Peyer's patch (tissue), 4 donors: ENCODE measurements at regions not wholly inside any gene's neighbourhood (a gene's known extent, or its start where the extent isn't known, plus 50 kb on each side); places are given as distances from the start of the nearest gene placed in this dataset.

Experiments
- DNase-seq, 3 donors: peaks; one replicate each; pipeline ENCODE4 v3.0.0-alpha.2; 2017 to 2019
- H3K27ac ChIP-seq, 4 donors: fragments of 200-600 bp; sonication (generic); one replicate each; pipeline ENCODE4 v1.5.1; 2016 to 2019
- H3K27me3 ChIP-seq, 2 donors: fragments of 200-600 bp; sonication (generic); one replicate each; pipeline ENCODE4 v1.5.1; 2019
- H3K36me3 ChIP-seq, 3 donors: fragments of 200-600 bp; sonication (generic); one replicate each; pipeline ENCODE4 v1.5.1; 2016 to 2019
- H3K4me1 ChIP-seq, 4 donors: fragments of 200-600 bp; sonication (generic); one replicate each; pipeline ENCODE4 v1.5.1; 2016 to 2019
- H3K4me3 ChIP-seq, 4 donors: fragments of 200-600 bp; sonication (generic); 1 replicate in 3 of 4; 2 replicates in 1 of 4; pipeline ENCODE4 v1.5.1; 2016 to 2019; ENCODE audit warnings: mild to moderate bottlenecking in 1 of 4
- H3K9me3 ChIP-seq, 4 donors: fragments of 200-600 bp; sonication (generic); one replicate each; pipeline ENCODE4 v1.5.1; 2016 to 2019; ENCODE audit warnings: mild to moderate bottlenecking in 1 of 4
- POLR2A ChIP-seq, 2 donors: fragments of 450-650 bp; IDR thresholded peaks; one replicate each; pipeline ENCODE4 v1.5.1; 2017; ENCODE audit warnings: antibody characterized with exemption in 2 of 2, mild to moderate bottlenecking in 2 of 2, moderate library complexity in 2 of 2
- TF ChIP-seq, protein P1 (sequence below), 6 experiments: fragments of 450-650 bp in 4 of 6; fragments of 200-600 bp in 2 of 6; sonication (generic) in 1 of 6; IDR thresholded peaks; one replicate each; pipeline ENCODE4 v1.5.1; 2017 to 2019; ENCODE audit warnings: antibody characterized with exemption in 6 of 6, mild to moderate bottlenecking in 3 of 6, moderate library complexity in 1 of 6

- Histone ChIP-seq H3K27me3 (no peaks in the 10 kb centered on the region), H3K4me1 (peaks cover 0 to 6% (median 3%) of the 10 kb centered on the region in 4 donors), H3K27ac (peak overlapping the region in 1 of 4 donors; percentile 78), H3K4me3 (no peak overlapping the region), H3K36me3 (no peaks in the 10 kb centered on the region), H3K9me3 (peaks cover 0 to 5% (median 0%) of the 10 kb centered on the region in 4 donors)
- TF ChIP-seq, protein P1, sequence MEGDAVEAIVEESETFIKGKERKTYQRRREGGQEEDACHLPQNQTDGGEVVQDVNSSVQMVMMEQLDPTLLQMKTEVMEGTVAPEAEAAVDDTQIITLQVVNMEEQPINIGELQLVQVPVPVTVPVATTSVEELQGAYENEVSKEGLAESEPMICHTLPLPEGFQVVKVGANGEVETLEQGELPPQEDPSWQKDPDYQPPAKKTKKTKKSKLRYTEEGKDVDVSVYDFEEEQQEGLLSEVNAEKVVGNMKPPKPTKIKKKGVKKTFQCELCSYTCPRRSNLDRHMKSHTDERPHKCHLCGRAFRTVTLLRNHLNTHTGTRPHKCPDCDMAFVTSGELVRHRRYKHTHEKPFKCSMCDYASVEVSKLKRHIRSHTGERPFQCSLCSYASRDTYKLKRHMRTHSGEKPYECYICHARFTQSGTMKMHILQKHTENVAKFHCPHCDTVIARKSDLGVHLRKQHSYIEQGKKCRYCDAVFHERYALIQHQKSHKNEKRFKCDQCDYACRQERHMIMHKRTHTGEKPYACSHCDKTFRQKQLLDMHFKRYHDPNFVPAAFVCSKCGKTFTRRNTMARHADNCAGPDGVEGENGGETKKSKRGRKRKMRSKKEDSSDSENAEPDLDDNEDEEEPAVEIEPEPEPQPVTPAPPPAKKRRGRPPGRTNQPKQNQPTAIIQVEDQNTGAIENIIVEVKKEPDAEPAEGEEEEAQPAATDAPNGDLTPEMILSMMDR (IDR thresholded peaks at IDR 0.05): no peak
- no peak for TF ChIP-seq POLR2A (IDR thresholded peaks at IDR 0.05)
- peak in 1 of 3 donors; percentile 49 for DNase-seq
These were observed 54.5 kb upstream of the MRPS6 start for GRCh38 chr21:34018910-34019309.

DNA sequence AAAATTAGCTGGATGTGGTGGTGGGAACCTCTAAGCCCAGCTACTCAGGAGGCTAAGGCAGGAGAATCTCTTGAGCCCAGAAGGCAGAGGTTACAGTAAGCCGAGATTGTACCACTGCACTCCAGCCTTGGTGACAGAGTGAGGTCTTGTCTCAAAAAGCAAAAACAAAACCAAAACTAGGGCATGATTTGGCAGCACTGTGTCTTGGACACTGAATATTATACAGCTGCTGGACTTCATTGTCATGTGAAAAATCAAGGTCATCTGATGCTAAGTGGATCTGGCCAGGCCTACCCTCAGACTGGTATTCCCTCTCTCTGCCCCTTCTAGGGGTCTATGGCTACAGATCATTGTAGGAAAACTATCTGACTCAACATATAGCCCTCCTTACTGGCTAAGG, 55.2 kb upstream of the MRPS6 start:
- Histone ChIP-seq H3K27ac (peak overlapping the region in 2 of 4 donors; percentile 19 to 78), H3K9me3 (peaks cover 0 to 10% (median 0%) of the 10 kb centered on the region in 4 donors), H3K4me3 (no peak overlapping the region), H3K36me3 (no peaks in the 10 kb centered on the region), H3K27me3 (no peaks in the 10 kb centered on the region), H3K4me1 (peaks cover 0 to 5% (median 2%) of the 10 kb centered on the region in 4 donors)
- DNase-seq: no peak
- no peak for TF ChIP-seq POLR2A (IDR thresholded peaks at IDR 0.05)
- TF ChIP-seq, protein P1 (IDR thresholded peaks at IDR 0.05): no peak

DNA sequence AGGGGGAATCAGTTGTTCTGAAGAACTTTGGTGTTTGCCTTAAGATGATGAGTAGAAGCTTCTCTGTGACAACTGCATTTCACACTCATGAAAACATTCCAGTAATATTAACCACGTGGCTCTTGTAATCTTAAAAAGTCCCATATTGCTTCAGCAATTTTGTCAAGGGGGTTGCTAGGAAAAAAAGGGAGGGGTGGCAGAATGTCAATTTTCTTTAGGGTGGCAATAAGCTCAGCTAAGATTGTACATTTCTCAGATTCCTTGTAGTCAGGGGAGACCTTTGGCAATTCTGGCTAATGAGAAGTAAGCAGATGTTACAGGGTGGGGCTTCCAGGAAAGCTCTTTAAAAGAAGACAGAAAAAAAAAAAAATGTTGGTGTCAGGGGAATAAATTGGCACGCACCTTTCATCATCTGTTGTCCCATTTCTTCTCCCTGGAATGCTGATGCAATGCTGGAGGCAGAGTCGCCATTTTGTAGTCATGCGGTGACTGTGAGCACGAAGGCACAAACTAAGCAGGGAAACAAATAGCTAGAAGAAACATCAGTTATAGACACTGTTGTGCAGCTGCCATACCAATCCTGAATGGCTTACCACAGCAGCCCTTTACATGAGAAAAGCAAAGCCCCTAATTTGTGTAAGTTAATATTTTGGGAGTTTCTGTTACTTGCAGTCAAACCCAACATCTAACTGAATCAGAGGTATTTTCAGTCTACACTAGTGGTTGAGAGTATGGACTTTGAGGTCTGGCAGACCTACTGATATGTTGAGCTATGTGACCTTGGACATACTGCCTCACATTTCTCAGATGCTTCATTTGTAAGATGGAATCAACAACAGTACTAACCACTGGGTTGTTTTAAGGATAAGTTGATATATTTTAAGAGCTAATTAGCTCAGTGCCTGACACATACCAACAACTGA, 56.1 kb upstream of the MRPS6 start:
- Histone ChIP-seq H3K4me3 (no peak overlapping the region), H3K4me1 (peaks cover 0 to 5% (median 0%) of the 10 kb centered on the region in 4 donors), H3K27me3 (no peaks in the 10 kb centered on the region), H3K27ac (no peak overlapping the region), H3K36me3 (no peaks in the 10 kb centered on the region), H3K9me3 (peaks cover 0 to 10% (median under 1%) of the 10 kb centered on the region in 4 donors)
- DNase-seq: no peak
- TF ChIP-seq, protein P1 (IDR thresholded peaks at IDR 0.05): no peak

DNA sequence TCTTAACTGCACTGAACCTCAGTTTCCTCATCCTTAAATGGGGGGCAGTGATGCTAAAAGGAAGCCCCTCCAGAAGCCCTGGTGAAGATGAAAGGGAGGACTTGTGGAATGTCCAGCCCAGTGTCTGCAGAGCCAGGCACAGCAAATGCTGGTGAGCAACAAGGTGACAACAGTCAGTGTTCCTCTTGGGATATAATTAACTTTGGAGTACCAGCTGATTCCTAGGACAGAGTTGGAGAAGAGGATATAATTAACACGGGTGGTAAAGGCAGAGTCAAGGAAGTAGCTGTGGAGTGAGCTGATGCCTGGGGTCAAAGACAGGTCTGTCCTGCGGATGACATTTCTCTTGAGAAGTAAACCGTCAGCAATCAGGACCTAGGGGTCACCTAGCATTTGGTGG, 60.7 kb upstream of the MRPS6 start:
- no peaks in the 10 kb centered on the region for H3K4me1 ChIP-seq
- TF ChIP-seq, protein P1 (IDR thresholded peaks at IDR 0.05): no peak
- H3K4me3 ChIP-seq: no peak overlapping the region
- peaks cover 0 to 8% (median 3%) of the 10 kb centered on the region in 4 donors for H3K9me3 ChIP-seq
- H3K27ac ChIP-seq: no peak overlapping the region
- H3K36me3 ChIP-seq: no peaks in the 10 kb centered on the region
- no peak for DNase-seq
- H3K27me3 ChIP-seq: no peaks in the 10 kb centered on the region

DNA sequence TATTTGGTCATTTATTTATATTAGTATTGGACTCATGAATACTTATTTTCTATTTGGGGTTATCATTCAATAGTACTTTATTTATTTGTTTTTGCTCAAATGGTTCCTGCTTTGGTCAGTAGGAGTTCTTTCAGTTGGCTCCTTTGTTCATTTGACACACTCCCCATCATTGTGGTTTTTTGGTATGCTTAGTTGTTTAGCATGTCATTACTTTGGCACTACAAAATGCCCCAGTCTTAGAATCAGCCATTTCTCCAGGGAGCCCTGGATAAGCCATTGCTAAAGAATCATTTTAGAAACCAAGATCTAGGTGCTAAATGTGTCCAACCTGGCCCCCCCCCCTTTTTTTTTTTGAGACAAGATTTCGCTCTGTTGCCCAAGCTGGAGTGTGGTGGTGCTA, 61.7 kb upstream of the MRPS6 start:
- peaks cover 0 to 7% (median 2%) of the 10 kb centered on the region in 4 donors for H3K9me3 ChIP-seq
- no peak for DNase-seq
- H3K27ac ChIP-seq: no peak overlapping the region
- H3K36me3 ChIP-seq: no peaks in the 10 kb centered on the region
- no peaks in the 10 kb centered on the region for H3K27me3 ChIP-seq
- H3K4me1 ChIP-seq: no peaks in the 10 kb centered on the region
- TF ChIP-seq POLR2A (IDR thresholded peaks at IDR 0.05): no peak
- TF ChIP-seq, protein P1 (IDR thresholded peaks at IDR 0.05): no peak
- H3K4me3 ChIP-seq: no peak overlapping the region
